Hepatocyte (in vitro differentiated cells): ENCODE measurements at regions not wholly inside any gene's neighbourhood (a gene's known extent, or its start where the extent isn't known, plus 50 kb on each side); places are given as distances from the start of the nearest gene placed in this dataset.
"Not testable (repeated sequence)": the region's sequence is repeated elsewhere in the genome, so short reads cannot be mapped to it uniquely, and the experiment has no call there.

ENCODE experiments used
- DNase-seq: peaks from one replicate; pipeline ENCODE4 v3.0.0-alpha.2; 2016; ENCODE audit warnings: low spot score
- H2AFZ ChIP-seq: fragments of 200-600 bp; sonication (generic); 2 replicates; pipeline ENCODE4 v1.6.0; 2016; ENCODE audit warnings: antibody characterized with exemption, mild to moderate bottlenecking
- H3K27ac ChIP-seq: fragments of 200-600 bp; sonication (generic); 2 replicates; pipeline ENCODE4 v1.5.1; 2016; ENCODE audit warnings: mild to moderate bottlenecking
- H3K27me3 ChIP-seq: fragments of 200-600 bp; sonication (generic); 2 replicates; pipeline ENCODE4 v1.6.1; 2016
- H3K36me3 ChIP-seq: fragments of 200-600 bp; sonication (generic); replicated peaks from 2 replicates; pipeline ENCODE4 v1.5.1; 2016; ENCODE audit warnings: low read depth; ENCODE audit not compliant: insufficient read depth
- H3K4me1 ChIP-seq: fragments of 200-600 bp; sonication (generic); 2 replicates; pipeline ENCODE4 v1.5.1; 2016; ENCODE audit warnings: mild to moderate bottlenecking, moderate library complexity; ENCODE audit not compliant: insufficient read depth
- H3K4me2 ChIP-seq: fragments of 200-600 bp; sonication (generic); 2 replicates; pipeline ENCODE4 v1.6.0; 2016
- H3K4me3 ChIP-seq: fragments of 200-600 bp; sonication (generic); 2 replicates; pipeline ENCODE4 v1.5.1; 2016; ENCODE audit warnings: mild to moderate bottlenecking
- H3K79me2 ChIP-seq: fragments of 200-600 bp; sonication (generic); 2 replicates; pipeline ENCODE4 v1.6.0; 2017; ENCODE audit warnings: mild to moderate bottlenecking
- H3K9me2 ChIP-seq: fragments of 200-600 bp; sonication (generic); replicated peaks from 2 replicates; pipeline ENCODE4 v1.6.0; 2017; ENCODE audit warnings: mild to moderate bottlenecking; ENCODE audit not compliant: insufficient read depth
- H3K9me3 ChIP-seq: fragments of 200-600 bp; sonication (generic); 2 replicates; pipeline ENCODE4 v1.5.1; 2016; ENCODE audit warnings: low read depth, mild to moderate bottlenecking
- H4K20me1 ChIP-seq: fragments of 200-600 bp; sonication (generic); 2 replicates; pipeline ENCODE4 v1.6.0; 2016; ENCODE audit warnings: mild to moderate bottlenecking; ENCODE audit not compliant: insufficient read depth, poor library complexity, severe bottlenecking
- CTCF ChIP-seq: fragments of 200-600 bp; sonication (generic); IDR thresholded peaks from 2 replicates; pipeline ENCODE4 v1.5.1; 2016; ENCODE audit warnings: antibody characterized with exemption, mild to moderate bottlenecking; ENCODE audit not compliant: poor library complexity
- EZH2 ChIP-seq: fragments of 200-600 bp; sonication (generic); IDR thresholded peaks from 2 replicates; pipeline ENCODE4 v1.6.1; 2016; ENCODE audit warnings: antibody characterized with exemption, mild to moderate bottlenecking, borderline replicate concordance
- EZH2phosphoT487 ChIP-seq: fragments of 200-600 bp; sonication (generic); IDR thresholded peaks from one replicate; pipeline ENCODE4 v1.6.1; 2018; ENCODE audit warnings: antibody characterized with exemption, mild to moderate bottlenecking, low read depth, moderate library complexity; ENCODE audit not compliant: unreplicated experiment, severe bottlenecking
- WGBS: methylation state at CpG from one replicate; pipeline ENCODE4 v1.1.6; 2016; ENCODE audit warnings: low lambda C conversion rate; ENCODE audit errors: missing lambda C conversion rate; 5-methylcytosine and 5-hydroxymethylcytosine counted together

- Histone ChIP-seq H3K4me3 (no peak overlapping the region), H3K4me1 (no peaks in the 10 kb centered on the region), H3K27me3 (no peaks in the 10 kb centered on the region), H3K27ac (no peak overlapping the region), H3K79me2 (no peaks in the 10 kb centered on the region), H3K4me2 (no peak overlapping the region), H4K20me1 (no peaks in the 10 kb centered on the region), H3K9me2 (no peaks in the 10 kb centered on the region), H2AFZ (no peak overlapping the region), H3K36me3 (no peaks in the 10 kb centered on the region), H3K9me3 (no peaks in the 10 kb centered on the region)
- WGBS: 93% methylated on average over 4 of the region's 4 CpGs
- no peak for DNase-seq
- TF ChIP-seq EZH2 (no peak), EZH2phosphoT487 (no peak), CTCF (no peak)
These were observed 1204.6 kb downstream of the OTOL1 start for GRCh38 chr3:162701211-162701610.

DNA sequence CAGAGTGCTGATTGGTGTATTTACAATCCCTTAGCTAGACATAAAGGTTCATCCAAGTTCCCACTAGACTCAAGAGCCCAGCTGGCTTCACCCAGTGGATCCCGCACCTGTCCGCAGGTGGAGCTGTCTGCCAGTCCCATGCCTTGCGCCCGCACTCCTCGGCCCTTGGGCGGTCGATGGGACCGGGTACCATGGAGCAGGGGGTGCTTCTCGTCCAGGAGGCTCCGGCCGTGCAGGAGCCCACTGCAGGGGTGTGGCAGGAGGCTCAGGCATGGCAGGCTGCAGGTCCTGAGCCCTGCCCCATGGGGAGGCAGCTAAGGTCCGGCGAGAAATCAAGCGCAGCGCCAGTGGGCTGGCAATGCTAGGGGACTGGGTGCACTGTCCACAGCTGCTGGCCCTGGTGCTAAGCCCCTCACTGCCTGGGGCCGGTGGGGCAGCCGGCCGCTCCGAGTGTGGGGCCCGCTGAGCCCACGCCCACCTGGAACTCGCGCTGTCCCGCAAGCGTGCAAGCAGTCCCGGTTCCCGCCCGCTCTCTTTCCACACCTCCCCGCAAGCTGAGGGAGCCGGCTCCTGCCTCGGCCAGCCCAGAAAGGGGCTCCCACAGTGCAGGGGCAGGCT, 1206.3 kb downstream of the OTOL1 start:
- Histone ChIP-seq H3K27ac (no peak overlapping the region), H3K9me3 (no peaks in the 10 kb centered on the region), H3K4me3 (no peak overlapping the region), H3K4me2 (no peak overlapping the region), H4K20me1 (no peaks in the 10 kb centered on the region), H3K4me1 (no peaks in the 10 kb centered on the region), H3K79me2 (no peaks in the 10 kb centered on the region), H2AFZ (no peak overlapping the region), H3K27me3 (no peaks in the 10 kb centered on the region), H3K9me2 (no peaks in the 10 kb centered on the region), H3K36me3 (no peaks in the 10 kb centered on the region)
- DNase-seq: no peak
- TF ChIP-seq EZH2phosphoT487 (no peak), EZH2 (no peak), CTCF (no peak)
- 92% methylated on average over 22 of the region's 31 CpGs for WGBS

GRCh38 chr3:162704238-162704637, 1207.6 kb downstream of the OTOL1 start:
- Histone ChIP-seq H2AFZ (no peak overlapping the region), H3K9me3 (no peaks in the 10 kb centered on the region), H3K79me2 (no peaks in the 10 kb centered on the region), H3K36me3 (no peaks in the 10 kb centered on the region), H3K4me3 (no peak overlapping the region), H3K9me2 (no peaks in the 10 kb centered on the region), H4K20me1 (no peaks in the 10 kb centered on the region), H3K27me3 (no peaks in the 10 kb centered on the region), H3K4me2 (no peak overlapping the region), H3K27ac (no peak overlapping the region), H3K4me1 (no peaks in the 10 kb centered on the region)
- DNase-seq: no peak
- WGBS: 92% methylated on average over 1 of the region's 1 CpG
- TF ChIP-seq CTCF (no peak), EZH2phosphoT487 (no peak), EZH2 (no peak)

GRCh38 chr3:162704799-162705385, 1208.3 kb downstream of the OTOL1 start:
- Histone ChIP-seq H3K27me3 (no peaks in the 10 kb centered on the region), H3K9me2 (no peaks in the 10 kb centered on the region), H2AFZ (no peak overlapping the region), H3K36me3 (no peaks in the 10 kb centered on the region), H3K27ac (no peak overlapping the region), H3K79me2 (no peaks in the 10 kb centered on the region), H3K4me2 (no peak overlapping the region), H3K4me1 (no peaks in the 10 kb centered on the region), H3K9me3 (no peaks in the 10 kb centered on the region), H4K20me1 (no peaks in the 10 kb centered on the region), H3K4me3 (no peak overlapping the region)
- TF ChIP-seq EZH2: no peak
- no peak for TF ChIP-seq EZH2phosphoT487
- TF ChIP-seq CTCF: no peak
- 66% methylated on average over 5 of the region's 5 CpGs for WGBS
- DNase-seq: peak; percentile 28

GRCh38 chr3:162708394-162708793, 1211.8 kb downstream of the OTOL1 start:
- H3K27ac ChIP-seq: not testable (repeated sequence)
- 100% methylated on average over 2 of the region's 2 CpGs for WGBS

More at GRCh38 chr3:162708394-162708793, 1211.8 kb downstream of the OTOL1 start:
- not testable (repeated sequence) for H3K4me1 ChIP-seq, DNase-seq, H3K9me2 ChIP-seq, H3K36me3 ChIP-seq, H3K9me3 ChIP-seq, H3K79me2 ChIP-seq, H2AFZ ChIP-seq, H3K4me2 ChIP-seq, H4K20me1 ChIP-seq, H3K27me3 ChIP-seq, H3K4me3 ChIP-seq
